GM21526 (cell line): ENCODE measurements at regions not wholly inside any gene's neighbourhood (a gene's known extent, or its start where the extent isn't known, plus 50 kb on each side); places are given as distances from the start of the nearest gene placed in this dataset.

Experiments
- ATAC-seq: cut with Tn5 transposase; IDR thresholded peaks from one replicate; pipeline ENCODE4 v1.9.1; 2021; ENCODE audit warnings: moderate library complexity; ENCODE audit not compliant: unreplicated experiment, low FRiP score

- no peak for ATAC-seq
Observed at GRCh38 chr18:32621034-32621433, 150.4 kb upstream of the GAREM1 start.

DNA sequence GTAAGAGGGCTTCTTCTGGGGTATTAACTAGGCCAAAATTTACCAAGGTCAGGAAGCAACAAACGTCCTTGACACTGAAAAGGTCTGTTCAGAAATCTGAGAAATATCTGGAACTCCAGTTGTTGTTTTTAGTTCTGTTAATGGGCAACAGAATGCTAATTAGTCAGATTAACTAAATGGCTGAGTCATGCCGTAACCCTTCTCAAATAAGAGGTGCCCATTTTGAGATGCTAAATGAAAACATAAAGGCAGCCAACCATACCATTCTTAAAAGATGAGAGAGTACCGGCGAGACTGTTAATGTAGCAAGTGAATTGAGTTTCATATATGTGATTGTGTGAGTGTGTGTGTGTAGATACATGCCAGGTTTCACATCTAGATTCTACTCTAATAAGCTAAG lies 147.9 kb upstream of the GAREM1 start:
- no peak for ATAC-seq

DNA sequence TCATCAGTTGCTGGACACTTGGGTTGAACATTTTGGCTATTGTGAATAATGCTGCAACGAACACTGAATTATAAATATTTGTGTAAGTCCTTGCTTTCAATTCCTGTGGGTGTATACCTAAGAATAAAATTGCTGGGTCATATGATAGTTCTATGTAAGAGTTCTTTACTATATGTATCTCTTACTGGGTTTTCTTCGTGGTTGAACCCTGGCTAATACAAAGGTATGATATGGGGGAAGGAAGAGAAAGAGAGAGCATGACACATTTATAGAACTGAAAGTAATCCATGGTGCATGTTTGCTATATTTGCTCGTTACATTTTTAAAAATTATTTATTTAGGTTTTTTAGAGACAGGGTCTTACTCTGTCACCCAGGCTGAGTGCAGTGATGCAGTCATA lies 143.1 kb upstream of the GAREM1 start:
- ATAC-seq: no peak

DNA sequence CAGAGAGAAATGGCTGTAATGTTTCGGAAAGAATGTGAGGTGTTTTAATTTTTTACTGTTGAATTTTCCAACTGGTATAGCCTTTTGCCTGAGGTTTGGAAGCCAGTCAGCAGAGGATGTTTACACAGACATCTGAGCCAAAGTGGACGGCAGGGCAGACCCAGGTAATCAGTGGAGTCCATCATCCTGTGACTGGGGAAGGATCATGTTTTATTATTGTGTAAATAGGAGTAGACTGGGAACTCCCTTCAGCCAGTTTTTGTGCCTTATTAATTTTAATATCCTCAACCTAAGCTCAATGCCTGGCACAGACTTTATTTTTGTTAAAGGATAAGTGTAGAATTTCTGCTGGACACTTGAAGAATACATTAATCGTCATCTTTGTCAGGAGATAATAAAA lies 142.0 kb upstream of the GAREM1 start:
- ATAC-seq: no peak

- ATAC-seq: no peak
Observed at GRCh38 chr18:32610176-32610575, 139.5 kb upstream of the GAREM1 start.

GRCh38 chr18:32607816-32608215 lies 137.1 kb upstream of the GAREM1 start:
- no peak for ATAC-seq

- peak; percentile 55 for ATAC-seq
Observed at GRCh38 chr18:32598144-32598543, 127.5 kb upstream of the GAREM1 start.

DNA sequence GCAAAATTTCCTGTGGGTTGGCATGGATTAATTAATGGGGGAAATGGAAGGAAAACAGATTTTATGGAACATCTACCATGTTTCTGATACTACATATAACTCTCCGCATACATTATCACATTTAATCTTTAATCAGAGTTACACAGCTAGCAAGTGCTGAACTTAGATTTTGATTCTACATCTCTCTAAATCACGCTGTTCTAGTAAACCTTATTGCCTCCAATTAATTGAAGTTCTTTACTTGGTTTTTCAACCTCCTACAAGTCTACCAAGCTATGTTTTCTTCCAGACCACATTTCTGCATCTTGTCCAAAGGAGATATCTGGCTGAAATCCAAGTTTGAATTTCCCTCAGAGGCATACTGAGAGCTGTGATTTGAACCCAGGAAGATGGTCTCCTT lies 125.8 kb upstream of the GAREM1 start:
- no peak for ATAC-seq

DNA sequence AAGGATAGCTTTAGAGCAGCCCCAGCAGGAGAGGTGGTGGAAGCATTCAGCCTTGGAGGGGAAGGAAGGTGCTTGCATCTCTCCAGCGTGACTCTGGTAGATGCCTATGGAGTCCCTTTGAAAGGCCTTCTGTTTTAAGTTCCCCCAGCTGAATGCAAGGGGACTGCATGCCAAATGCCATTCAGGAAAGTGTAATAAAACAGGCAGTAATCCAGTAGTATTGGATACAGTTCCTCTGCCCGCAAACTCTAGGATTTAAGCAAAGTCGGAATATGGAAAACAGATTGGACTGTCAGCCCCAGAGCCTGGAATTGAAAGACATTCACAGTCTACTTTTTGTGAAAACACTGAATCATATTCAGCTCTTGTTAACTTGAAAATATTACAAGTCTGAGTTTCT lies 125.2 kb upstream of the GAREM1 start:
- ATAC-seq: no peak

DNA sequence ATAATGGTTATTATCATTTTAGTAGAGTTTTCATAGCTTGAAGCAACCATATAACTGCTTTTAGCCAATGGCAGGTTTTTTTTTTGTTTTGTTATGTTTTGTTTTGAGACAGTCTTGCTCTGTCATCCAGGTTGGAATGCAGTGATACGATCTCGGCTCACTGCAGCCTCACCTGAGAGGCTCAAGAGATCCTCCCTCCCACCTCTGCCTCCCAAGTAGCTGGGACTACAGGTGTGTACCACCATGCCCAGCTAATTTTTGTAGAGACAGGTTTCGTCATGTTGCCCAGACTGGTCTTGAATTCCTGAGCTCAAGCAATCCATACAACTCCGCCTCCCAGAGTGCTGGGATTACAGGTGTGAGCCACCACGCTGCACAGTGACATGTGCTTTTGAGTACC lies 117.5 kb upstream of the GAREM1 start:
- ATAC-seq: no peak

GRCh38 chr18:32583431-32583830 lies 112.7 kb upstream of the GAREM1 start:
- ATAC-seq: no peak

GRCh38 chr18:32582455-32582854 lies 111.8 kb upstream of the GAREM1 start:
- no peak for ATAC-seq

DNA sequence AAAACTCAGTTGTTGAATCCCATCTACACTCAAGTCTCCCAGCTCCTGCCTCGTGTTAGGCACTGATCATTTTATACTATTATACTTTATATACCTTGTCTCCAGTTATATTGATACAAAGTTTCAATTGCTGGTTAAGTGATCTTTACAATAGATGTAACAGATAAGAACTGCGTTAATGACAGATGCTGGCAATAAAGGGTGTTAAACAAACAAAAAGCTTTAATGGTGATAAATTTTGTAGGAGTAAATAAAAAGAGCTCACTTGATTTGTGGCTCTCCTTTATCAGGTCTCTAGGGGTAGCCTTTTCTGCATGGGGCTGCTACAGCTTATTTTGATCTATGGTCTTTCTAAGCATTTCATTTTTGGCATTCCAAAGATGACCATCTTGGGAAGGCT lies 106.9 kb upstream of the GAREM1 start:
- no peak for ATAC-seq

- no peak for ATAC-seq
Observed at GRCh38 chr18:32576296-32576916, 105.7 kb upstream of the GAREM1 start.

GRCh38 chr18:32566960-32567359 lies 96.3 kb upstream of the GAREM1 start:
- no peak for ATAC-seq

- no peak for ATAC-seq
Observed at GRCh38 chr18:32553640-32554365, 83.1 kb upstream of the GAREM1 start.

DNA sequence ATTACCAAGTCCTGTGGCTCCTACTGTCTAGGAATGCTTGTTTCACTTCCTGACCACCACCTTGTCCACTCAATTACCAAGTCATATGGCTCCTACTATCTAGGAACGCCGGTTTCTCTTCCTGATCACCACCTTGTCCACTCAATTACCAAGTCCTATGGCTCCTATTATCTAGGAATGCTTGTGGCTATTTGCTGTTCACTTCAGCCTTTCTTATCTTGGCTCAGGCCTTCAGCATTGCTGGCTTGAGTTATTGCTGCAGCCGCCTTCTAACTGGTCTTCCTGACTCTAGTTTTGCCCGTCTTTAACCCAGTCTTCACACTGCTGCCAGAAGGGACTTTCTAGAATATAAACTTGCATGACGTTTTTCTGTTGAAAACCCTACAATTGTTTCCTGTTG lies 82.5 kb upstream of the GAREM1 start:
- ATAC-seq: no peak

DNA sequence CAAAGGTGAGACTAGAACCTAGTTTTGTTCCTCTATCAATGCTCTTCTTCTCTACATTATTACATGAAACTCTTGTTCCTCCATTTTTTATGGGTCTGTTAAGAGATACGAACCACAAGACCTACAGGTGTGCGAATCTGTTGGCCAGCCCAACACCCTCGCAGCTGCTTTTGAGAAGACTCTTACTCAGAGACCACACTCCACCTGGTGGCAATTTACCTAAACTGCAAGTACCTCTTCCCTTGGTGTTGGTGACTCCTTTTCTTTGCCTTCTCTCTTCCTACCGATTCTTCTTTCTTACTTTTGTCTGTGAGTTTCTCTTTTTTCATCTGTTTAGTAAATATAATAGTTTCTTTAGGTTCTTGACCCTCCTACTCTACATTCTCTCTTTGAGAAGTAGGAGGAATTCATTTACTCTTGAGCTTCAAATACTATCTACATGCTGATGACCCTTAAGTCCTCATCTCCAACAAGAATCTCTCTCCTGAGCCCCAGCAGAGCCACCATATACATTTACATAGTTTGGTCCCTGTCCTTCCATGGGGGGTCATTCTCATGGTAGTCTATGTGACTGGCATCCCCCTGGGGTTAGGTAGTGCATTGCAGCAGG lies 81.8 kb upstream of the GAREM1 start:
- ATAC-seq: peak; percentile 77

DNA sequence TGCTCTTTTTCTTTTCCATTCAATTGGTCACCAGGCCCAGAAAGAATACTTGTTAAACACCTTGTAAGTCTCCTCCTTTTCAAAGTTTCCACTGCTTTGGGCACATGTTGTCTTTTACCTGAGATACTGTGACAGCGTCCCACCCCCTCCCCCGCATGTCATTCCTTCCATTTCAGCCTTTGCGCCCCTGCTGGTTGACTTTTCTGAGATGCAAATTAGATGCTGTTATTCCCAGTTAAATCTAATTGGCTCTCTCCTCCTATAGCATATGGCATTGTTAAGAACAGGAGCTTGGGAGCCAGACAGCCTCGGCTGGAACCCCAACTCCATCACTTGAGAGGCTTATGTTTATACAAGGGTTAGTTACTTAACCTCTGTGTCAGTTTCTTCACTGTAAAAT lies 80.3 kb upstream of the GAREM1 start:
- no peak for ATAC-seq

GRCh38 chr18:32549248-32550110 lies 78.8 kb upstream of the GAREM1 start:
- ATAC-seq: peak; percentile 83

- no peak for ATAC-seq
Observed at GRCh38 chr18:32548688-32549087, 78.0 kb upstream of the GAREM1 start.
